ENCODE measurements at regions not wholly inside any gene's neighbourhood (a gene's known extent, or its start where the extent isn't known, plus 50 kb on each side); places are given as distances from the start of the nearest gene placed in this dataset.

- no peak for FAIRE-seq
- Histone ChIP-seq H3K79me2 (ENCODE audit: control insufficient read depth, insufficient read depth, low read length) (no peaks in the 10 kb centered on the region), H4K20me1 (replicated peaks; ENCODE audit: control insufficient read depth, insufficient read depth, low read length) (no peaks in the 10 kb centered on the region), H3K9me1 (ENCODE audit: control insufficient read depth, insufficient read depth, low read length) (no peaks in the 10 kb centered on the region), H3K4me3 (no peak overlapping the region), H3K9me3 (replicated peaks; ENCODE audit: control insufficient read depth, insufficient read depth, low read depth, low read length) (no peaks in the 10 kb centered on the region), H3K4me1 (replicated peaks in 1 of 2; ENCODE audit: control insufficient read depth in 2 of 2, insufficient read depth in 2 of 2, low read length in 2 of 2) (no peaks in the 10 kb centered on the region), H3K4me2 (ENCODE audit: insufficient read depth, low read length) (no peak overlapping the region), H3K27ac (ENCODE audit: extremely low read depth, low read depth, low read length) (no peak overlapping the region), H3K27me3 (ENCODE audit: control insufficient read depth in 2 of 2, insufficient read depth in 2 of 2, low read length in 2 of 2) (no peaks in the 10 kb centered on the region; a peak in 1 of 5 replicates), H3K9ac (ENCODE audit: insufficient read depth in 1 of 2, low read depth in 2 of 2, low read length in 2 of 2) (no peak overlapping the region), H3K36me3 (ENCODE audit: control insufficient read depth, insufficient read depth, low read length) (no peaks in the 10 kb centered on the region), H2AFZ (ENCODE audit: low read depth, low read length) (no peak overlapping the region)
- POLR2A ChIA-PET, result interaction anchor here (0.9 to 1.0 kb wide), 3 partner anchors 9 to 25 kb away, joined by 3 read pairs; no protein-coding TSS in a partner anchor
- intact Hi-C loops (cut with micrococcal nuclease) (no loop called here), in situ Hi-C loops (cut with MboI) (no loop called here)
- no peak for DNase-seq (ENCODE audit: extremely low read depth in 1 of 4, low spot score in 3 of 4)
- BruUV-seq (replicated peaks), result no TSS peak
- 2% methylated on average over 4 of the region's 4 CpGs for whole genome bisulfite sequencing (ENCODE audit: insufficient coverage, low coverage, missing lambda C conversion rate)
- TF ChIP-seq TCF7 (IDR thresholded peaks at IDR 0.05; ENCODE audit: borderline replicate concordance) (no peak), CLOCK (CRISPR knock-in tag; IDR thresholded peaks at IDR 0.05; ENCODE audit: borderline replicate concordance) (no peak), MYC (IDR thresholded peaks at IDR 0.05; ENCODE audit: low read depth, low read length) (no peak), MYC (CRISPR knock-in tag; IDR thresholded peaks at IDR 0.05; ENCODE audit: borderline replicate concordance, low read depth) (no peak), ATF3 (IDR thresholded peaks at IDR 0.05) (peak; percentile 26; the same call in 1 of the 2 replicates), ATF3 (CRISPR knock-in tag; conservative IDR thresholded peaks at IDR 0.05) (no peak)
- peak; percentile 55 for ATAC-seq
- CTCF ChIA-PET (ENCODE audit: low intra/inter-chr PET ratio), result no interaction called here
Measured at GRCh38 chr3:40895109-40895508, 304.2 kb upstream of the CTNNB1 start.
